Activated CD4-positive, alpha-beta T cell treated with anti-CD3 and anti-CD28 coated beads for 36 hours (primary cell): ENCODE measurements at regions not wholly inside any gene's neighbourhood (a gene's known extent, or its start where the extent isn't known, plus 50 kb on each side); places are given as distances from the start of the nearest gene placed in this dataset.
A peak's percentile ranks its signal among the peaks of the same experiment; 100 is the strongest.
"Not testable (repeated sequence)": the region's sequence is repeated elsewhere in the genome, so short reads cannot be mapped to it uniquely, and the experiment has no call there.

Source experiments
- ATAC-seq: fragments of 200-7000 bp; cut with Tn5 transposase; one replicate; pipeline ENCODE4 v1.10.0; 2021; ENCODE audit warnings: mild to moderate bottlenecking, moderate library complexity
- CTCF ChIA-PET: fragments of 350-600 bp; sonication (Branson Sonifier 250); formaldehyde crosslinking; loops from one replicate; lab custom pipeline; 2021; ENCODE audit warnings: antibody characterized with exemption; lab: Charles Lee
- POLR2A ChIA-PET: fragments of 350-600 bp; sonication (Branson Sonifier 250); formaldehyde crosslinking; loops from one replicate; lab custom pipeline; 2021; ENCODE audit warnings: antibody characterized with exemption, inconsistent platforms; lab: Charles Lee
- DNase-seq: peaks from one replicate; pipeline ENCODE4 v3.0.0-alpha.2; 2020
- H3K27ac Mint-ChIP-seq: one replicate; pipeline ENCODE4 v1.8.0; 2021; ENCODE audit warnings: mixed read lengths
- H3K27me3 Mint-ChIP-seq: one replicate; pipeline ENCODE4 v1.8.0; 2021; ENCODE audit warnings: mixed read lengths
- H3K36me3 Mint-ChIP-seq: one replicate; pipeline ENCODE4 v1.8.0; 2021; ENCODE audit warnings: low read depth, mixed read lengths
- H3K4me1 Mint-ChIP-seq: one replicate; pipeline ENCODE4 v1.8.0; 2021; ENCODE audit warnings: mixed read lengths
- H3K4me3 Mint-ChIP-seq: one replicate; pipeline ENCODE4 v1.8.0; 2021; ENCODE audit warnings: mild to moderate bottlenecking, moderate library complexity, mixed read lengths
- H3K9me3 Mint-ChIP-seq: one replicate; pipeline ENCODE4 v1.8.0; 2021; ENCODE audit warnings: low read depth, mixed read lengths
- intact Hi-C, 2 experiments: fragments of 100-400 bp; cut with DNase I in 1 of 2; cut with micrococcal nuclease in 1 of 2; formaldehyde crosslinking; loops; one replicate each; pipeline versions ENCODE4 v1.14.2 to v1.15.1; 2022 to 2024; cut with DNase I, micrococcal nuclease

GRCh38 chr13:40346592-40346991 is 319.8 kb downstream of the FOXO1 start:
- ATAC-seq, result no peak
- no peak overlapping the region for H3K4me3 Mint-ChIP-seq
- ChIA-PET CTCF (interaction anchor here (0.6 to 1.1 kb wide), 3 partner anchors 37 to 1673 kb away, joined by 3 to 4 read pairs (median 3); no protein-coding TSS in a partner anchor), POLR2A (no interaction called here)
- H3K27ac Mint-ChIP-seq, result no peak overlapping the region
- no peaks in the 10 kb centered on the region for H3K9me3 Mint-ChIP-seq
- H3K27me3 Mint-ChIP-seq, result no peaks in the 10 kb centered on the region
- H3K36me3 Mint-ChIP-seq, result no peaks in the 10 kb centered on the region
- DNase-seq, result no peak
- intact Hi-C loops, result no loop called here
- no peaks in the 10 kb centered on the region for H3K4me1 Mint-ChIP-seq

GRCh38 chr13:40348096-40348679 is 318.3 kb downstream of the FOXO1 start:
- Mint-ChIP-seq H3K27me3 (no peaks in the 10 kb centered on the region), H3K4me1 (peaks cover 3% of the 10 kb centered on the region), H3K9me3 (no peaks in the 10 kb centered on the region), H3K27ac (no peak overlapping the region), H3K4me3 (no peak overlapping the region), H3K36me3 (no peaks in the 10 kb centered on the region)
- ATAC-seq (no peak), DNase-seq (no peak)
- intact Hi-C loops, result no loop called here
- POLR2A ChIA-PET, result no interaction called here
- CTCF ChIA-PET, result interaction anchor here (0.8 kb wide), 1 partner anchor 23 kb away, joined by 3 read pairs; no protein-coding TSS in a partner anchor

GRCh38 chr13:40350283-40350992 is 316.0 kb downstream of the FOXO1 start:
- intact Hi-C loops, result no loop called here
- Mint-ChIP-seq H3K4me1 (peaks cover 11% of the 10 kb centered on the region), H3K4me3 (no peak overlapping the region), H3K36me3 (no peaks in the 10 kb centered on the region), H3K27me3 (no peaks in the 10 kb centered on the region), H3K27ac (no peak overlapping the region), H3K9me3 (no peaks in the 10 kb centered on the region)
- ChIA-PET POLR2A (no interaction called here), CTCF (no interaction called here)
- DNase-seq (no peak), ATAC-seq (no peak)

- ATAC-seq, result no peak
- no peaks in the 10 kb centered on the region for H3K27me3 Mint-ChIP-seq
- DNase-seq, result no peak
- ChIA-PET POLR2A (no interaction called here), CTCF (no interaction called here)
- no peaks in the 10 kb centered on the region for H3K9me3 Mint-ChIP-seq
- no peak overlapping the region for H3K4me3 Mint-ChIP-seq
- peaks cover 16% of the 10 kb centered on the region for H3K4me1 Mint-ChIP-seq
- H3K36me3 Mint-ChIP-seq, result no peaks in the 10 kb centered on the region
- no peak overlapping the region for H3K27ac Mint-ChIP-seq
- intact Hi-C loops, result no loop called here
Observed at GRCh38 chr13:40351537-40352379, 314.7 kb downstream of the FOXO1 start.

- Mint-ChIP-seq H3K9me3 (no peaks in the 10 kb centered on the region), H3K27me3 (no peaks in the 10 kb centered on the region), H3K36me3 (no peaks in the 10 kb centered on the region), H3K4me1 (peaks cover 16% of the 10 kb centered on the region), H3K27ac (no peak overlapping the region), H3K4me3 (no peak overlapping the region)
- ChIA-PET POLR2A (no interaction called here), CTCF (interaction anchor here (1.6 kb wide), 1 partner anchor 283 kb away, joined by 5 read pairs; no protein-coding TSS in a partner anchor)
- ATAC-seq (no peak), DNase-seq (no peak)
- intact Hi-C loops, result no loop called here
Observed at GRCh38 chr13:40352380-40352778, 314.1 kb downstream of the FOXO1 start.

GRCh38 chr13:40352802-40353562 is 313.5 kb downstream of the FOXO1 start:
- CTCF ChIA-PET, result interaction anchor here (0.8 to 1.6 kb wide), 3 partner anchors 15 to 388 kb away, joined by 3 to 5 read pairs (median 3); no protein-coding TSS in a partner anchor
- DNase-seq, result no peak
- no peak overlapping the region for H3K27ac Mint-ChIP-seq
- POLR2A ChIA-PET, result no interaction called here
- peaks cover 16% of the 10 kb centered on the region for H3K4me1 Mint-ChIP-seq
- ATAC-seq, result no peak
- H3K4me3 Mint-ChIP-seq, result no peak overlapping the region
- intact Hi-C loops, result no loop called here
- H3K9me3 Mint-ChIP-seq, result no peaks in the 10 kb centered on the region
- H3K36me3 Mint-ChIP-seq, result no peaks in the 10 kb centered on the region
- no peaks in the 10 kb centered on the region for H3K27me3 Mint-ChIP-seq

GRCh38 chr13:40355126-40355724 is 311.2 kb downstream of the FOXO1 start:
- DNase-seq (peak; percentile 28), ATAC-seq (peak; percentile 68)
- Mint-ChIP-seq H3K27me3 (no peaks in the 10 kb centered on the region), H3K9me3 (no peaks in the 10 kb centered on the region), H3K27ac (no peak overlapping the region), H3K4me3 (no peak overlapping the region), H3K36me3 (no peaks in the 10 kb centered on the region), H3K4me1 (peaks cover 16% of the 10 kb centered on the region)
- POLR2A ChIA-PET, result no interaction called here
- intact Hi-C loops, result no loop called here
- CTCF ChIA-PET, result interaction anchor here (0.7 kb wide), 1 partner anchor 39 kb away, joined by 3 read pairs; no protein-coding TSS in a partner anchor

GRCh38 chr13:40356011-40356410 is 310.4 kb downstream of the FOXO1 start:
- intact Hi-C loops, result no loop called here
- Mint-ChIP-seq H3K27ac (no peak overlapping the region), H3K36me3 (no peaks in the 10 kb centered on the region), H3K27me3 (no peaks in the 10 kb centered on the region), H3K9me3 (no peaks in the 10 kb centered on the region), H3K4me1 (peaks cover 16% of the 10 kb centered on the region), H3K4me3 (no peak overlapping the region)
- no peak for ATAC-seq
- DNase-seq, result no peak
- CTCF ChIA-PET, result no interaction called here
- POLR2A ChIA-PET, result no interaction called here

- DNase-seq, H3K27me3 Mint-ChIP-seq, H3K4me3 Mint-ChIP-seq, CTCF ChIA-PET, H3K27ac Mint-ChIP-seq, H3K9me3 Mint-ChIP-seq, intact Hi-C loops, POLR2A ChIA-PET, ATAC-seq, H3K36me3 Mint-ChIP-seq: not testable (repeated sequence)
- H3K4me1 Mint-ChIP-seq, result peaks cover 16% of the 10 kb centered on the region
Observed at GRCh38 chr13:40356458-40356857, 310.0 kb downstream of the FOXO1 start.

- H3K4me3 Mint-ChIP-seq, result no peak overlapping the region
- intact Hi-C loops, result no loop called here
- H3K9me3 Mint-ChIP-seq, result no peaks in the 10 kb centered on the region
- peaks cover 23% of the 10 kb centered on the region for H3K4me1 Mint-ChIP-seq
- POLR2A ChIA-PET, result interaction anchor here (0.6 kb wide), 2 partner anchors 145 to 714 kb away, joined by 4 read pairs; no protein-coding TSS in a partner anchor
- no peaks in the 10 kb centered on the region for H3K36me3 Mint-ChIP-seq
- no peak overlapping the region for H3K27ac Mint-ChIP-seq
- peak; percentile 39 for ATAC-seq
- CTCF ChIA-PET, result interaction anchor here (0.6 to 1.6 kb wide), 3 partner anchors 146 to 299 kb away, joined by 3 read pairs; no protein-coding TSS in a partner anchor
- no peak for DNase-seq
- no peaks in the 10 kb centered on the region for H3K27me3 Mint-ChIP-seq
Observed at GRCh38 chr13:40362502-40362901, 303.9 kb downstream of the FOXO1 start.
